SK-N-SH treated with all-trans-retinoic acid at 6 μM for 48 hours (cell line): ENCODE measurements at regions not wholly inside any gene's neighbourhood (a gene's known extent, or its start where the extent isn't known, plus 50 kb on each side); places are given as distances from the start of the nearest gene placed in this dataset.

Experiments
- ATAC-seq: fragments of 200-7000 bp; cut with Tn5 transposase; 3 replicates; pipeline ENCODE4 v1.9.1; 2020; ENCODE audit warnings: mild to moderate bottlenecking, moderate library complexity
- ARNTL ChIP-seq: fragments of 450-650 bp; formaldehyde crosslinking; IDR thresholded peaks from 2 replicates; pipeline ENCODE4 v1.5.0; 2020; ENCODE audit warnings: low read depth, mild to moderate bottlenecking, moderate library complexity, borderline replicate concordance
- BACH2 ChIP-seq: fragments of 250-450 bp; sonication (Bioruptor Pico); IDR thresholded peaks from 2 replicates; pipeline ENCODE4 v1.9.0; 2021; ENCODE audit warnings: mild to moderate bottlenecking, borderline replicate concordance
- CSDC2 ChIP-seq: fragments of 250-450 bp; sonication (Bioruptor Pico); IDR thresholded peaks from 2 replicates; pipeline ENCODE4 v1.5.0; 2020; ENCODE audit warnings: mild to moderate bottlenecking, moderate library complexity
- CSRNP3 ChIP-seq: fragments of 250-450 bp; sonication (Bioruptor Pico); IDR thresholded peaks from 2 replicates; pipeline ENCODE4 v1.5.1; 2021; ENCODE audit warnings: mild to moderate bottlenecking, moderate library complexity
- ESRRG ChIP-seq: fragments of 250-450 bp; sonication (Bioruptor Pico); IDR thresholded peaks from 2 replicates; pipeline ENCODE4 v1.6.1; 2021; ENCODE audit warnings: mild to moderate bottlenecking
- GLIS3 ChIP-seq: fragments of 250-450 bp; sonication (Bioruptor Pico); IDR thresholded peaks from 2 replicates; pipeline ENCODE4 v1.5.0; 2020; ENCODE audit warnings: mild to moderate bottlenecking, moderate library complexity
- ISL1 ChIP-seq: fragments of 250-450 bp; sonication (Bioruptor Pico); IDR thresholded peaks from 2 replicates; pipeline ENCODE4 v2.1.2; 2022; ENCODE audit warnings: mild to moderate bottlenecking, moderate library complexity
- OSR1 ChIP-seq: fragments of 250-450 bp; sonication (Bioruptor Pico); IDR thresholded peaks from 2 replicates; pipeline ENCODE4 v1.8.0; 2022; ENCODE audit warnings: moderate library complexity, mild to moderate bottlenecking, inconsistent platforms
- PATZ1 ChIP-seq: fragments of 250-450 bp; sonication (Bioruptor Pico); IDR thresholded peaks from 2 replicates; pipeline ENCODE4 v1.8.0; 2020; ENCODE audit warnings: mild to moderate bottlenecking, moderate library complexity, borderline replicate concordance
- PPARA ChIP-seq: fragments of 250-450 bp; sonication (Bioruptor Pico); IDR thresholded peaks from 2 replicates; pipeline ENCODE4 v1.5.0; 2020; ENCODE audit warnings: mild to moderate bottlenecking, borderline replicate concordance
- RARB ChIP-seq: fragments of 250-450 bp; sonication (Bioruptor Pico); IDR thresholded peaks from 2 replicates; pipeline ENCODE4 v1.8.0; 2021; ENCODE audit warnings: mild to moderate bottlenecking, moderate library complexity
- SNAI2 ChIP-seq: fragments of 250-450 bp; sonication (Bioruptor Pico); IDR thresholded peaks from 2 replicates; pipeline ENCODE4 v1.5.0; 2020; ENCODE audit warnings: mild to moderate bottlenecking, moderate library complexity
- TCF4 ChIP-seq: fragments of 250-450 bp; sonication (Bioruptor Pico); IDR thresholded peaks from 2 replicates; pipeline ENCODE4 v1.8.0; 2021; ENCODE audit warnings: mild to moderate bottlenecking, moderate library complexity, borderline replicate concordance
- TOX ChIP-seq: fragments of 250-450 bp; sonication (Bioruptor Pico); IDR thresholded peaks from 2 replicates; pipeline ENCODE4 v1.8.0; 2021; ENCODE audit warnings: mild to moderate bottlenecking, moderate library complexity, borderline replicate concordance
- ZC3H10 ChIP-seq: fragments of 250-450 bp; sonication (Bioruptor Pico); IDR thresholded peaks from 2 replicates; pipeline ENCODE4 v1.5.1; 2021; ENCODE audit warnings: mild to moderate bottlenecking, moderate library complexity
- ZFP3 ChIP-seq: fragments of 250-450 bp; sonication (Bioruptor Pico); IDR thresholded peaks from 2 replicates; pipeline ENCODE4 v1.5.0; 2020; ENCODE audit warnings: mild to moderate bottlenecking, moderate library complexity
- ZFP30 ChIP-seq: fragments of 450-650 bp; formaldehyde crosslinking; IDR thresholded peaks from 2 replicates; pipeline ENCODE4 v1.5.0; 2022; ENCODE audit warnings: mild to moderate bottlenecking, moderate library complexity
- ZNF565 ChIP-seq: fragments of 450-650 bp; formaldehyde crosslinking; conservative IDR thresholded peaks from 2 replicates; pipeline ENCODE4 v1.5.0; 2020; ENCODE audit warnings: low read depth, mild to moderate bottlenecking, moderate library complexity
- ZNF70 ChIP-seq: fragments of 450-650 bp; formaldehyde crosslinking; IDR thresholded peaks from 2 replicates; pipeline ENCODE4 v1.5.0; 2020; ENCODE audit warnings: mild to moderate bottlenecking, moderate library complexity
- ZNF8 ChIP-seq: fragments of 450-650 bp; formaldehyde crosslinking; IDR thresholded peaks from 2 replicates; pipeline ENCODE4 v1.5.0; 2020; ENCODE audit warnings: mild to moderate bottlenecking, moderate library complexity
- TF ChIP-seq, protein P1 (sequence below): fragments of 250-450 bp; sonication (Bioruptor Pico); IDR thresholded peaks from 2 replicates; pipeline ENCODE4 v1.5.0; 2020; ENCODE audit warnings: mild to moderate bottlenecking, moderate library complexity
- TF ChIP-seq, protein P2 (sequence below): fragments of 250-450 bp; sonication (Bioruptor Pico); IDR thresholded peaks from 2 replicates; pipeline ENCODE4 v1.8.0; 2021; ENCODE audit warnings: low read depth, mild to moderate bottlenecking, moderate library complexity, borderline replicate concordance
- TF ChIP-seq, protein P3 (sequence below): fragments of 250-450 bp; sonication (Bioruptor Pico); IDR thresholded peaks from 2 replicates; pipeline ENCODE4 v1.5.1; 2020; ENCODE audit warnings: low read depth, mild to moderate bottlenecking, moderate library complexity

GRCh38 chr5:102624405-102624804, 125.6 kb upstream of the SLCO6A1 start:
- no peak for ATAC-seq
- TF ChIP-seq TCF4 (no peak), RARB (CRISPR knock-in tag) (no peak), GLIS3 (no peak), ZNF8 (no peak), ZNF70 (no peak), ARNTL (no peak), ZNF565 (no peak), ZC3H10 (CRISPR knock-in tag) (no peak), OSR1 (CRISPR knock-in tag) (no peak), CSRNP3 (CRISPR knock-in tag) (no peak), CSDC2 (CRISPR knock-in tag) (no peak)
- TF ChIP-seq, protein P1, sequence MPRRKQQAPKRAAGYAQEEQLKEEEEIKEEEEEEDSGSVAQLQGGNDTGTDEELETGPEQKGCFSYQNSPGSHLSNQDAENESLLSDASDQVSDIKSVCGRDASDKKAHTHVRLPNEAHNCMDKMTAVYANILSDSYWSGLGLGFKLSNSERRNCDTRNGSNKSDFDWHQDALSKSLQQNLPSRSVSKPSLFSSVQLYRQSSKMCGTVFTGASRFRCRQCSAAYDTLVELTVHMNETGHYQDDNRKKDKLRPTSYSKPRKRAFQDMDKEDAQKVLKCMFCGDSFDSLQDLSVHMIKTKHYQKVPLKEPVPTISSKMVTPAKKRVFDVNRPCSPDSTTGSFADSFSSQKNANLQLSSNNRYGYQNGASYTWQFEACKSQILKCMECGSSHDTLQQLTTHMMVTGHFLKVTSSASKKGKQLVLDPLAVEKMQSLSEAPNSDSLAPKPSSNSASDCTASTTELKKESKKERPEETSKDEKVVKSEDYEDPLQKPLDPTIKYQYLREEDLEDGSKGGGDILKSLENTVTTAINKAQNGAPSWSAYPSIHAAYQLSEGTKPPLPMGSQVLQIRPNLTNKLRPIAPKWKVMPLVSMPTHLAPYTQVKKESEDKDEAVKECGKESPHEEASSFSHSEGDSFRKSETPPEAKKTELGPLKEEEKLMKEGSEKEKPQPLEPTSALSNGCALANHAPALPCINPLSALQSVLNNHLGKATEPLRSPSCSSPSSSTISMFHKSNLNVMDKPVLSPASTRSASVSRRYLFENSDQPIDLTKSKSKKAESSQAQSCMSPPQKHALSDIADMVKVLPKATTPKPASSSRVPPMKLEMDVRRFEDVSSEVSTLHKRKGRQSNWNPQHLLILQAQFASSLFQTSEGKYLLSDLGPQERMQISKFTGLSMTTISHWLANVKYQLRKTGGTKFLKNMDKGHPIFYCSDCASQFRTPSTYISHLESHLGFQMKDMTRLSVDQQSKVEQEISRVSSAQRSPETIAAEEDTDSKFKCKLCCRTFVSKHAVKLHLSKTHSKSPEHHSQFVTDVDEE = no peak
- TF ChIP-seq, protein P2, sequence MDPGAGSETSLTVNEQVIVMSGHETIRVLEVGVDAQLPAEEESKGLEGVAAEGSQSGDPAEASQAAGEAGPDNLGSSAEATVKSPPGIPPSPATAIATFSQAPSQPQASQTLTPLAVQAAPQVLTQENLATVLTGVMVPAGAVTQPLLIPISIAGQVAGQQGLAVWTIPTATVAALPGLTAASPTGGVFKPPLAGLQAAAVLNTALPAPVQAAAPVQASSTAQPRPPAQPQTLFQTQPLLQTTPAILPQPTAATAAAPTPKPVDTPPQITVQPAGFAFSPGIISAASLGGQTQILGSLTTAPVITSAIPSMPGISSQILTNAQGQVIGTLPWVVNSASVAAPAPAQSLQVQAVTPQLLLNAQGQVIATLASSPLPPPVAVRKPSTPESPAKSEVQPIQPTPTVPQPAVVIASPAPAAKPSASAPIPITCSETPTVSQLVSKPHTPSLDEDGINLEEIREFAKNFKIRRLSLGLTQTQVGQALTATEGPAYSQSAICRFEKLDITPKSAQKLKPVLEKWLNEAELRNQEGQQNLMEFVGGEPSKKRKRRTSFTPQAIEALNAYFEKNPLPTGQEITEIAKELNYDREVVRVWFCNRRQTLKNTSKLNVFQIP (CRISPR knock-in tag) = no peak

- no peak for ATAC-seq
- TF ChIP-seq ISL1 (CRISPR knock-in tag) (no peak), ZNF565 (no peak), SNAI2 (no peak), TOX (CRISPR knock-in tag) (no peak), CSDC2 (CRISPR knock-in tag) (no peak)
- TF ChIP-seq, protein P3, sequence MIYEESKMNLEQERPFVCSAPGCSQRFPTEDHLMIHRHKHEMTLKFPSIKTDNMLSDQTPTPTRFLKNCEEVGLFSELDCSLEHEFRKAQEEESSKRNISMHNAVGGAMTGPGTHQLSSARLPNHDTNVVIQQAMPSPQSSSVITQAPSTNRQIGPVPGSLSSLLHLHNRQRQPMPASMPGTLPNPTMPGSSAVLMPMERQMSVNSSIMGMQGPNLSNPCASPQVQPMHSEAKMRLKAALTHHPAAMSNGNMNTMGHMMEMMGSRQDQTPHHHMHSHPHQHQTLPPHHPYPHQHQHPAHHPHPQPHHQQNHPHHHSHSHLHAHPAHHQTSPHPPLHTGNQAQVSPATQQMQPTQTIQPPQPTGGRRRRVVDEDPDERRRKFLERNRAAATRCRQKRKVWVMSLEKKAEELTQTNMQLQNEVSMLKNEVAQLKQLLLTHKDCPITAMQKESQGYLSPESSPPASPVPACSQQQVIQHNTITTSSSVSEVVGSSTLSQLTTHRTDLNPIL (CRISPR knock-in tag) = no peak
- TF ChIP-seq, protein P2 (CRISPR knock-in tag) = no peak
Observed at GRCh38 chr5:102625468-102625867, 126.7 kb upstream of the SLCO6A1 start.

DNA sequence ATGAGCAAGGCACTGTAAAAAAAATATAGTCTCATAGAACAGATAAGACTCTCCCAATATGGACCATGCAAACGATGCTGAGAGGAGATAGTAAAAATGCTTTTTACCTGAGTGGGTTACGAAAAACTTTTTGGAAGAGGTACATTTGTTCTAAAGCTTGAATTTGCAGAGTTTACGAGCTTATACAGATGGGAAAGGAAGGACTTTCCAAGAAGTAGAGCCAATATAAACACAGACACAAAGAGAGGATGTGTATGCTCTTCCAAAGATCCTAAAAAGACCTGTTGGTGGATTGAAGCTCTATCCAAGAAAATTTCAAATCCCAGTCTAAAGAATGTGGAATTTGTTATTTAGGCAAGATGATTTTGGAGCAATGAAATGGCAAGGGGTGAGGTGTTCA, 127.1 kb upstream of the SLCO6A1 start:
- TF ChIP-seq ZFP30 (CRISPR knock-in tag) = no peak
- no peak for TF ChIP-seq BACH2
- TF ChIP-seq SNAI2 = no peak
- TF ChIP-seq PATZ1 = no peak
- TF ChIP-seq RARB (CRISPR knock-in tag) = no peak
- no peak for TF ChIP-seq ESRRG (CRISPR knock-in tag)
- no peak for TF ChIP-seq TOX (CRISPR knock-in tag)
- TF ChIP-seq CSRNP3 (CRISPR knock-in tag) = no peak
- no peak for TF ChIP-seq TCF4
- TF ChIP-seq, protein P3 (CRISPR knock-in tag) = no peak
- TF ChIP-seq CSDC2 (CRISPR knock-in tag) = no peak
- no peak for TF ChIP-seq ZC3H10 (CRISPR knock-in tag)
- no peak for TF ChIP-seq ZNF70
- TF ChIP-seq PPARA (CRISPR knock-in tag) = no peak
- no peak for TF ChIP-seq ZFP3
- no peak for TF ChIP-seq ZNF565
- TF ChIP-seq ISL1 (CRISPR knock-in tag) = no peak
- no peak for TF ChIP-seq OSR1 (CRISPR knock-in tag)
- no peak for TF ChIP-seq ARNTL
- no peak for ATAC-seq
